H1 (cell line): ENCODE measurements at regions not wholly inside any gene's neighbourhood (a gene's known extent, or its start where the extent isn't known, plus 50 kb on each side); places are given as distances from the start of the nearest gene placed in this dataset.

Source experiments
- CTCF ChIA-PET: fragments of 300-600 bp; sonication (Branson Sonifier 250); formaldehyde crosslinking; loops from one replicate; lab custom pipeline; 2021; ENCODE audit not compliant: partially characterized antibody; lab: Charles Lee
- POLR2A ChIA-PET: fragments of 300-600 bp; sonication (Branson Sonifier 250); formaldehyde crosslinking; loops from one replicate; lab custom pipeline; 2021; ENCODE audit warnings: inconsistent platforms; ENCODE audit not compliant: partially characterized antibody; lab: Charles Lee
- DNase-seq, 2 experiments: peaks; one replicate each; pipeline versions ENCODE4 v3.0.0 to v3.0.0-alpha.2; 2010 to 2022; ENCODE audit warnings: low spot score in 2 of 2, low read depth in 1 of 2, mixed read lengths in 1 of 2
- FAIRE-seq: peaks from 2 replicates; lab custom pipeline; 2011; peaks lifted over from hg19 to GRCh38; lab: Jason Lieb, UNC
- H2AFZ ChIP-seq: 2 replicates; pipeline ENCODE4 v1.8.1; 2012; ENCODE audit warnings: low read length, inconsistent platforms
- H2AK5ac ChIP-seq: 2 replicates; pipeline ENCODE4 v1.6.1; 2013; ENCODE audit warnings: low read depth, low read length
- H2BK120ac ChIP-seq: replicated peaks from 2 replicates; pipeline ENCODE3; 2013; ENCODE audit warnings: low read depth, low read length, inconsistent platforms
- H2BK12ac ChIP-seq: 2 replicates; pipeline ENCODE4 v1.6.1; 2013; ENCODE audit warnings: low read depth, low read length
- H2BK15ac ChIP-seq: 2 replicates; pipeline ENCODE4 v1.6.1; 2013; ENCODE audit warnings: low read length
- H2BK20ac ChIP-seq: 2 replicates; pipeline ENCODE4 v1.6.1; 2013; ENCODE audit warnings: low read length
- H2BK5ac ChIP-seq: 2 replicates; pipeline ENCODE4 v1.6.1; 2013; ENCODE audit warnings: low read depth, low read length
- H3K14ac ChIP-seq: 2 replicates; pipeline ENCODE4 v1.6.1; 2013; ENCODE audit warnings: inconsistent platforms; ENCODE audit not compliant: insufficient read length
- H3K18ac ChIP-seq: 2 replicates; pipeline ENCODE4 v1.6.1; 2013; ENCODE audit warnings: low read length; ENCODE audit errors: extremely low read depth
- H3K23ac ChIP-seq: 2 replicates; pipeline ENCODE4 v1.6.1; 2013; ENCODE audit warnings: inconsistent platforms; ENCODE audit not compliant: insufficient read length
- H3K23me2 ChIP-seq: 2 replicates; pipeline ENCODE4 v1.6.1; 2013; ENCODE audit warnings: low read depth, low read length
- H3K27ac ChIP-seq: 2 replicates; pipeline ENCODE4 v1.6.1; 2011; ENCODE audit warnings: low read depth, low read length, inconsistent platforms
- H3K27me3 ChIP-seq, 4 experiments: replicated peaks in 1 of 4; 1 replicate in 1 of 4; 2 replicates in 3 of 4; pipeline versions ENCODE4 v1.6.1 to v1.8.1; 2011 to 2013; ENCODE audit warnings: low read length in 3 of 4, mild to moderate bottlenecking in 3 of 4, inconsistent platforms in 2 of 4, mixed read lengths in 2 of 4, moderate library complexity in 1 of 4; ENCODE audit not compliant: control insufficient read depth in 3 of 4, insufficient read depth in 3 of 4; ENCODE audit errors: extremely low read depth in 1 of 4
- H3K36me3 ChIP-seq, 4 experiments: 2 replicates each; pipeline versions ENCODE4 v1.6.1 to v1.8.1; 2011 to 2013; ENCODE audit warnings: mild to moderate bottlenecking in 4 of 4, low read length in 3 of 4, moderate library complexity in 2 of 4, control low read depth in 1 of 4, inconsistent platforms in 1 of 4; ENCODE audit not compliant: insufficient read depth in 4 of 4, control insufficient read depth in 2 of 4
- H3K4ac ChIP-seq: replicated peaks from 2 replicates; pipeline ENCODE3; 2013; ENCODE audit warnings: low read length, low read depth, mixed read lengths, inconsistent platforms; ENCODE audit not compliant: insufficient read length
- H3K4me1 ChIP-seq, 4 experiments: replicated peaks in 1 of 4; 1 replicate in 1 of 4; 2 replicates in 3 of 4; pipeline versions ENCODE4 v1.6.1 to v1.8.1; 2011 to 2013; ENCODE audit warnings: low read length in 3 of 4, inconsistent platforms in 2 of 4, mixed read lengths in 1 of 4; ENCODE audit not compliant: insufficient read depth in 4 of 4, control insufficient read depth in 3 of 4
- H3K4me2 ChIP-seq, 2 experiments: 2 replicates each; pipeline versions ENCODE4 v1.6.1 to v1.8.1; 2011 to 2013; ENCODE audit warnings: low read depth in 2 of 2, low read length in 2 of 2, control low read depth in 1 of 2, inconsistent platforms in 1 of 2, mild to moderate bottlenecking in 1 of 2; ENCODE audit not compliant: insufficient read depth in 1 of 2
- H3K4me3 ChIP-seq, 4 experiments: fragments of 200-600, 300-600 bp in 1 of 4; sonication (generic), shearing (Covaris generic), sonication (Bioruptor Twin) in 1 of 4; 2 replicates each; pipeline versions ENCODE4 v1.5.1 to v1.8.1; 2011 to 2016; ENCODE audit warnings: low read length in 4 of 4, low read depth in 3 of 4, control low read depth in 2 of 4, inconsistent platforms in 2 of 4, mild to moderate bottlenecking in 2 of 4, mixed read lengths in 1 of 4, moderate library complexity in 1 of 4; ENCODE audit not compliant: insufficient read depth in 2 of 4; ENCODE audit errors: extremely low read depth in 1 of 4
- H3K56ac ChIP-seq: replicated peaks from 2 replicates; pipeline ENCODE3; 2013; ENCODE audit warnings: low read depth, mild to moderate bottlenecking, mixed read lengths, low read length, inconsistent platforms; ENCODE audit not compliant: insufficient read length
- H3K79me1 ChIP-seq: 2 replicates; pipeline ENCODE4 v1.6.1; 2013; ENCODE audit warnings: low read depth, low read length, control low read depth
- H3K79me2 ChIP-seq, 2 experiments: 2 replicates each; pipeline versions ENCODE4 v1.6.1 to v1.8.1; 2012 to 2013; ENCODE audit warnings: low read length in 2 of 2, mild to moderate bottlenecking in 2 of 2, inconsistent platforms in 1 of 2; ENCODE audit not compliant: insufficient read depth in 2 of 2, control insufficient read depth in 1 of 2
- H3K9ac ChIP-seq, 4 experiments: replicated peaks in 1 of 4; 1 replicate in 1 of 4; 2 replicates in 3 of 4; pipeline versions ENCODE4 v1.6.1 to v1.8.1; 2011 to 2013; ENCODE audit warnings: low read depth in 3 of 4, low read length in 3 of 4, control low read depth in 2 of 4, mild to moderate bottlenecking in 2 of 4, moderate library complexity in 2 of 4, inconsistent platforms in 1 of 4; ENCODE audit errors: extremely low read depth in 1 of 4
- H3K9me3 ChIP-seq, 2 experiments: 2 replicates each; pipeline versions ENCODE4 v1.6.1 to v1.8.1; 2012 to 2013; ENCODE audit warnings: mild to moderate bottlenecking in 2 of 2, moderate library complexity in 2 of 2, control low read depth in 1 of 2, inconsistent platforms in 1 of 2, low read depth in 1 of 2, low read length in 1 of 2, mixed read lengths in 1 of 2; ENCODE audit not compliant: insufficient read depth in 2 of 2
- H4K20me1 ChIP-seq, 2 experiments: replicated peaks in 1 of 2; 2 replicates each; pipeline versions ENCODE3 to v1.8.1; 2011 to 2013; ENCODE audit warnings: inconsistent platforms in 2 of 2, low read length in 2 of 2, mild to moderate bottlenecking in 1 of 2; ENCODE audit not compliant: insufficient read depth in 2 of 2, control insufficient read depth in 1 of 2
- H4K5ac ChIP-seq: 2 replicates; pipeline ENCODE4 v1.6.1; 2013; ENCODE audit warnings: low read length, low read depth, mixed read lengths, inconsistent platforms; ENCODE audit not compliant: insufficient read length
- H4K8ac ChIP-seq: 2 replicates; pipeline ENCODE4 v1.8.0; 2013; ENCODE audit warnings: mild to moderate bottlenecking, moderate library complexity, low read length, inconsistent platforms; ENCODE audit not compliant: insufficient read depth; ENCODE audit errors: extremely low read depth
- H4K91ac ChIP-seq: replicated peaks from 2 replicates; pipeline ENCODE3; 2013; ENCODE audit warnings: low read length, mixed read lengths, inconsistent platforms; ENCODE audit not compliant: insufficient read length
- EP300 ChIP-seq, 2 experiments: IDR thresholded peaks; 1 replicate in 1 of 2; 2 replicates in 1 of 2; pipeline ENCODE4 v1.6.1; 2011 to 2012; ENCODE audit warnings: low read depth in 2 of 2, low read length in 2 of 2, mild to moderate bottlenecking in 2 of 2, borderline replicate concordance in 1 of 2, inconsistent platforms in 1 of 2, moderate library complexity in 1 of 2
- RBBP5 ChIP-seq: IDR thresholded peaks from 2 replicates; pipeline ENCODE4 v1.7.1; 2012; ENCODE audit warnings: low read depth, mild to moderate bottlenecking, inconsistent platforms, low read length, moderate library complexity, borderline replicate concordance
- WGBS, 2 experiments: shearing (Covaris generic) in 1 of 2; methylation state at CpG; one replicate each; pipeline versions ENCODE4 v1.1.6 to v1.1.7; 2013 to 2015; ENCODE audit warnings: low lambda C conversion rate in 2 of 2, mixed read lengths in 2 of 2, inconsistent platforms in 1 of 2, low coverage in 1 of 2, missing lambda C conversion rate in 1 of 2; ENCODE audit not compliant: insufficient replicate concordance in 2 of 2, insufficient coverage in 1 of 2, insufficient read length in 1 of 2; ENCODE audit errors: extremely low coverage in 1 of 2, missing lambda C conversion rate in 1 of 2; 5-methylcytosine and 5-hydroxymethylcytosine counted together

GRCh38 chr2:128556089-128556488 lies 237.4 kb upstream of the HS6ST1 start:
- H2BK5ac ChIP-seq: no peak overlapping the region
- no peak overlapping the region for H3K18ac ChIP-seq
- no peak overlapping the region for H3K23ac ChIP-seq
- H3K27me3 ChIP-seq: no peaks in the 10 kb centered on the region
- no peak overlapping the region for H3K56ac ChIP-seq
- no peaks in the 10 kb centered on the region for H3K36me3 ChIP-seq
- no peak overlapping the region for H2BK12ac ChIP-seq
- no peak overlapping the region; the same call in 1 of the 2 replicates for H2BK15ac ChIP-seq
- CTCF ChIA-PET: no interaction called here
- no peaks in the 10 kb centered on the region for H4K20me1 ChIP-seq
- no peak overlapping the region for H3K4me3 ChIP-seq
- no peak overlapping the region for H2AK5ac ChIP-seq
- peaks cover 0 to 2% (median 0%) of the 10 kb centered on the region in 4 experiments; a peak in 1 of 7 replicates for H3K4me1 ChIP-seq
- no peak overlapping the region for H3K4ac ChIP-seq
- no peaks in the 10 kb centered on the region for H3K79me2 ChIP-seq
- FAIRE-seq: no peak
- H4K91ac ChIP-seq: no peak overlapping the region
- no peak overlapping the region for H2BK120ac ChIP-seq
- H2BK20ac ChIP-seq: no peak overlapping the region
- H3K9ac ChIP-seq: no peak overlapping the region
- no peak for TF ChIP-seq EP300 (IDR thresholded peaks at IDR 0.05; ENCODE audit: borderline replicate concordance in 1 of 2, low read depth in 2 of 2, low read length in 2 of 2)
- TF ChIP-seq RBBP5: no peak
- no peaks in the 10 kb centered on the region for H3K79me1 ChIP-seq
- no peak overlapping the region for H2AFZ ChIP-seq
- H3K14ac ChIP-seq: no peak overlapping the region
- no peak overlapping the region for H4K8ac ChIP-seq
- no peaks in the 10 kb centered on the region; a peak in 2 of 4 replicates for H3K9me3 ChIP-seq
- H3K23me2 ChIP-seq: no peaks in the 10 kb centered on the region
- POLR2A ChIA-PET: no interaction called here
- 87% methylated on average over 3 of the region's 3 CpGs; no CpG with 5 or more reads in 1 of the 2 experiments for WGBS, 2 experiments
- H4K5ac ChIP-seq: no peak overlapping the region
- no peak overlapping the region for H3K27ac ChIP-seq
- no peak overlapping the region for H3K4me2 ChIP-seq
- DNase-seq: no peak
